ENCODE measurements at regions not wholly inside any gene's neighbourhood (a gene's known extent, or its start where the extent isn't known, plus 50 kb on each side); places are given as distances from the start of the nearest gene placed in this dataset.

- TF ChIP-seq POLR2A (IDR thresholded peaks at IDR 0.05) (no peak), CTCF (IDR thresholded peaks at IDR 0.05) (no peak), POLR2AphosphoS5 (IDR thresholded peaks at IDR 0.05) (no peak), EP300 (IDR thresholded peaks at IDR 0.05; ENCODE audit: low read depth) (no peak)
Observed at GRCh38 chr5:29023541-29023940, 1985.2 kb upstream of the CDH9 start.
